Activated CD4-positive, alpha-beta memory T cell treated with anti-CD3 and anti-CD28 coated beads for 36 hours (primary cell): ENCODE measurements at regions not wholly inside any gene's neighbourhood (a gene's known extent, or its start where the extent isn't known, plus 50 kb on each side); places are given as distances from the start of the nearest gene placed in this dataset.
A peak's percentile ranks its signal among the peaks of the same experiment; 100 is the strongest.

ENCODE experiments used
- CTCF ChIA-PET: fragments of 350-600 bp; sonication (Branson Sonifier 250); formaldehyde crosslinking; loops from one replicate; lab custom pipeline; 2021; ENCODE audit warnings: antibody characterized with exemption, inconsistent platforms; lab: Charles Lee
- POLR2A ChIA-PET: fragments of 350-600 bp; sonication (Branson Sonifier 250); formaldehyde crosslinking; loops from one replicate; lab custom pipeline; 2021; ENCODE audit warnings: antibody characterized with exemption; lab: Charles Lee
- DNase-seq: peaks from one replicate; pipeline ENCODE4 v3.0.0-alpha.2; 2020
- H3K27ac Mint-ChIP-seq: one replicate; pipeline ENCODE4 v1.8.0; 2021; ENCODE audit warnings: mixed read lengths
- H3K27me3 Mint-ChIP-seq: one replicate; pipeline ENCODE4 v1.8.0; 2021; ENCODE audit warnings: mixed read lengths
- H3K36me3 Mint-ChIP-seq: one replicate; pipeline ENCODE4 v1.8.0; 2021; ENCODE audit warnings: mixed read lengths
- H3K4me1 Mint-ChIP-seq: one replicate; pipeline ENCODE4 v1.8.0; 2021; ENCODE audit warnings: low read depth, mixed read lengths
- H3K4me3 Mint-ChIP-seq: one replicate; pipeline ENCODE4 v1.8.0; 2021; ENCODE audit warnings: mild to moderate bottlenecking, mixed read lengths
- H3K9me3 Mint-ChIP-seq: one replicate; pipeline ENCODE4 v1.8.0; 2021; ENCODE audit warnings: mixed read lengths
- intact Hi-C: fragments of 100-400 bp; cut with micrococcal nuclease; formaldehyde crosslinking; loops from one replicate; pipeline ENCODE4 v1.15.1; 2023

DNA sequence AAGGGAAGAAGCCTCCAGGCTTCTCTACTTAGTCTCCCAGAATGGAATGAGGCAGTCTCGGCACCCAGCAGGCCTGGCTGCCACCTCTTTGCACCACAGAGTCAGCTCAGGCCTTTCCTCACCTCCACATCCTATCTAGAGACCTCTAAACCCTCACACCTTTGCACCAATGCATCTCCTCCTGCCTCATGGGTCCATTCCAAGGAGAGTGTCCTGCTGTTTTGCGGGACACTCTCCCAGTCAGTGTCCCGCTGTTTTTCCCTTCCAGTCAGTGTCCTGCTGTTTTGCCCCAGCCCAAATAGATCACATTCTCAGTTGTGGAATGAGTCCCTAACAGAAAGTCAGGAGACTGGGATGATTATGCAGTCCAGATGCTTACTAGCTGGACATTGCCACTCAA is 185.6 kb upstream of the CAMK1G start:
- Mint-ChIP-seq H3K27me3 (peaks cover 9% of the 10 kb centered on the region), H3K9me3 (no peaks in the 10 kb centered on the region), H3K4me1 (no peaks in the 10 kb centered on the region), H3K36me3 (no peaks in the 10 kb centered on the region), H3K27ac (no peak overlapping the region), H3K4me3 (no peak overlapping the region)
- ChIA-PET POLR2A (no interaction called here), CTCF (no interaction called here)
- DNase-seq: no peak
- intact Hi-C loops: no loop called here

DNA sequence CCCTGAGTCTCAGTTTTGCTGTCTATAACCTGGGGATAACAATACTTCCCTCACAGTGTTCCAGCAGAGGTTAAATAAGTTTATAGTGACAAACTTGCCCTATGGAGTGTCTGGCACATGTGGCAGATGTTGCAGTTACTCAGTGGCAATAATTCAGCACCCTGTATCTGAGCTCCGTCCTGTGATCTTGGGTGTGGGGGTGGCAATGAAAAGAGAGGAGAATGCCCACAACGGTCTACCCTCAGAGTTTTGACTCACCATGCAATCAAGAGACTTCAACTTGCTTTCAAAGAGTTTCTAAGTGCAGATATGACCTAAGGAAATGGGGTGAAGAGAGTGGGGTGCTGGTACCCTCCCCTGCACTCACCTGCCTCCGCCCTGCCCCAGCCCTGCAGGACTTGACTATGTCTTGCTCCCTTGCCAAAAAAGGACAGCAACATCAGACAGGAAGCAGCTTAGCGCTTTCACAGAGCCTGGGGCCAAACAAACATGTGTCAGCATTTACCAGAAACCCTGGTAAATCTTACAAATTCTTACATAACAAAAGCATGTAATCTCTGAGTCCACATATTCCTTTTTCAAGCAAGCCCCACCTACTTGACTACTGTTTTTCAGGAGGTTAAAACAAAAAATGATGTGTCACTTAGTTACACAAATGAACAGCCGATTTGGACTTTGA is 185.1 kb upstream of the CAMK1G start:
- POLR2A ChIA-PET: no interaction called here
- no peaks in the 10 kb centered on the region for H3K4me1 Mint-ChIP-seq
- H3K27ac Mint-ChIP-seq: no peak overlapping the region
- peak; percentile 10 for DNase-seq
- H3K4me3 Mint-ChIP-seq: no peak overlapping the region
- CTCF ChIA-PET: interaction anchor here (0.6 kb wide), 1 partner anchor 330 kb away, joined by 3 read pairs; no protein-coding TSS in a partner anchor
- intact Hi-C loops: no loop called here
- H3K27me3 Mint-ChIP-seq: peaks cover 9% of the 10 kb centered on the region
- no peaks in the 10 kb centered on the region for H3K36me3 Mint-ChIP-seq
- no peaks in the 10 kb centered on the region for H3K9me3 Mint-ChIP-seq

DNA sequence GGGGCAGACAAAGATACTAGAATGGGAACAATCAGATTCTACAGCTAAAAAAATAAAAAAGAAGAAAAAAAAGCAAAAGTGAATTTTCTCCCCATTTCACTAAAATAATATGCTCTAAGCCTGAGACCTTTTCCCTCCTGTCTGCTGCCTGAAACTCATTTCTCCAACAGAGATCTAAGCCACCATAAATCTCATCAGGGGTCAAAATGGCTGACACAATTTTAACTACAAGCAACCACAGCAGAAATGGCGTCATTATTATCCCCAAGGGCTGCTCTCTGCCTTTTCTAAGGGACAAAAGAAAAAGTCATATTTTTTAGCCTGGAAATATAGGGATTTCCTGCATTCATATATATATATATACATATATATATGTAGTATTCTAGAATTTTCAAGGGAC is 183.7 kb upstream of the CAMK1G start:
- no peak overlapping the region for H3K27ac Mint-ChIP-seq
- no peak overlapping the region for H3K4me3 Mint-ChIP-seq
- ChIA-PET POLR2A (no interaction called here), CTCF (interaction anchor here (0.6 kb wide), 1 partner anchor 46 kb away, joined by 3 read pairs; no protein-coding TSS in a partner anchor)
- no peaks in the 10 kb centered on the region for H3K36me3 Mint-ChIP-seq
- intact Hi-C loops: no loop called here
- no peaks in the 10 kb centered on the region for H3K4me1 Mint-ChIP-seq
- no peaks in the 10 kb centered on the region for H3K9me3 Mint-ChIP-seq
- DNase-seq: no peak
- H3K27me3 Mint-ChIP-seq: peaks cover 7% of the 10 kb centered on the region

DNA sequence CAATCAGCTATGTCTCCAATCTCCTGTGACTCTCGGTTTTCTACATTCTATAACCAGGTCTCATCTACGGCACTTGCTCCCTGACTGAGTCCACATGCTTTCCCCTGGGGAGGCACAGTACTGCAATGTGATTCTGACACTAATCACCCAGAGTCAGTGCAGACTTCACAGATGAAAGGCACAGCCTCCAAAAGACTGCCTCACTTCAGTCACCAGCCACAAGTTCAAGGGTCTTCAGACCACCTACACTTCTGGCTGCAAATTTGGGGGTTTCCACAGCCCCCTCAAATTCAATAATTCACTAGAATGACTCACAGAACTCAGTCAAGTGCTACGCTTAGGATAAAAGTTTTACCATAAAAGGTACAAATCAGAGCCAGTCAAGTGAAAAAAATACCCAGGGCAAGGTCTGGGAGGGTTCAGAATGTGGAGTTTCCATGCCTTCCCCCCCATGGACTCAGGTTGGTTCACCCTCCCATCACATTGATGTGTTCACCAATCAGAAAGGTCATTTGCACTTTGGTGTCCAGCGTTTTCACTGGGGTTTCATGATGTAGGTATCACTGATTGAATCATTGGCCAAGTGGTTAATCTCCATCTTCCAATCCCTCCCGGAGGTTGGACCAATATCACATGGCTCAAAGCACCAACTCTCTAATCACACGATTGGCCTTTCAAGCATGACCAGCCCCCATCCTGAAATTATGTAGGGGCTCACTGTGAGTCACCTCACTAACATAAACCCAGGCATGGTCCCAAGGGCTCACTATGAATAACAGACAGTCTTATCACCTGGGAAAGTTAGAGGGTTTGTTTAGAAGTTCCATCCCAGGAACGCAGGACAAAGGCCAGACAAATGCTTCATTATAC is 182.9 kb upstream of the CAMK1G start:
- DNase-seq: no peak
- intact Hi-C loops: no loop called here
- CTCF ChIA-PET: no interaction called here
- Mint-ChIP-seq H3K4me3 (no peak overlapping the region), H3K27me3 (peaks cover 6% of the 10 kb centered on the region), H3K27ac (no peak overlapping the region), H3K9me3 (no peaks in the 10 kb centered on the region), H3K4me1 (no peaks in the 10 kb centered on the region), H3K36me3 (no peaks in the 10 kb centered on the region)
- POLR2A ChIA-PET: no interaction called here

DNA sequence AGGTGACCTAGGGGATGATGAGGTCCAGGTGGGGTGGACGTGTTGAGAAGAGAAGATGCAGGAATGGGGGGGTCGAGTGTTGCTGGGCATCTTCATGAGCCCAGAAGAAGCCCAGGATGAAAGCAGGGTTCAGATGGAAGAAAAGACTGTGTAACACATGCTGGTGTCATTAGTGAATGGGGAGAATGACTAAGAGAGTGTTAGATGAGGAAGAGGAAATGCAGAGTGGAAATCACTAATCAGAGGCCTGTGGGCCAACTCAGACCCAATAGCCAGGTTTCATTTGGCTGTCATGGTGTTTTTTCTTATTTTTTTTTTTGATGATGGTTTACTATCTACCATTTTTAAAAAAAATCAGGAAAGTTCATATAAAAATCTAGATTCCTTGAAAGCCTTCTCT is 180.8 kb upstream of the CAMK1G start:
- no peaks in the 10 kb centered on the region for H3K4me1 Mint-ChIP-seq

DNA sequence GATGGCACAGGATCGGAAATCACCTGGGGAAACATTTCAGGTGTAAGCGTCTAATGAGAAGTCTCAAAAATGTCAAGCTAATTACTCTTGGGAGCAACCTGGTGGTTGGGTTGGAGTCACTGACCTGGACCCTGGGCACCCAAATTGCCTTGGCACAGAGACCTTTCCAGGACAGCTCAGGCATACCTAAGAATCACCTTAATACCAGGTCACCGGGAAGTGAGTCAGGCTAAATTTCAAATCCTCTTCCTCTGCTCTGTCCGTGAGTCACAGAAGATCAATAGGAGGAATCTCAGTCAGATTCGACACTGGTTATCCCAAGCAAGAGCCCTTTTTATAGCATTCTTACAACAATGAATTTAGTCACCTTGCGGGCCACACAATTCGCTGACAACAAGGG is 179.6 kb upstream of the CAMK1G start:
- H3K4me3 Mint-ChIP-seq: no peak overlapping the region
- CTCF ChIA-PET: no interaction called here
- POLR2A ChIA-PET: no interaction called here
- no peak for DNase-seq
- intact Hi-C loops: no loop called here
- no peak overlapping the region for H3K27ac Mint-ChIP-seq
- no peaks in the 10 kb centered on the region for H3K36me3 Mint-ChIP-seq
- H3K27me3 Mint-ChIP-seq: peaks cover 9% of the 10 kb centered on the region
- H3K4me1 Mint-ChIP-seq: no peaks in the 10 kb centered on the region
- H3K9me3 Mint-ChIP-seq: no peaks in the 10 kb centered on the region

More for the DNA sequence above, 180.8 kb upstream of the CAMK1G start:
- Mint-ChIP-seq H3K9me3 (no peaks in the 10 kb centered on the region), H3K4me3 (no peak overlapping the region), H3K27me3 (peaks cover 9% of the 10 kb centered on the region), H3K36me3 (no peaks in the 10 kb centered on the region), H3K27ac (no peak overlapping the region)
- no peak for DNase-seq
- intact Hi-C loops: no loop called here
- CTCF ChIA-PET: no interaction called here
- POLR2A ChIA-PET: no interaction called here

DNA sequence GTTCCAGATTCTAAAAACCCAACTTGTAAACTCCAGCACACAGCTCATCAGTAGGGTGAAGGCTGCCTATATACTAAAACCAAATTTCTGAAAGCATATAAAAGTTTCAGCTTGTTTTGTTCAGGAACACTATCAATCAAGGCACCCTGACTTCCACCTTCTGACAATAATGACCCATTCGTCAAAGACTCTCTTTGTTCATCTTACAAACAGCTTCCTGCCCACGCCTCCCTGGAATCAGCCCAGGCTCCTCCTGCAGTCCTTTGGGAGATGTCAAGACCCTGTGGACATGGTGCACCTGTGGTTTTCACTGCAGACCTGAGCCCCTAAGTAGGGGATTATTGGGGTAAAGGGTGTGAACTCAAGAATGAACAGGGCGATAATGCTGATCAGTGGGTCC is 178.9 kb upstream of the CAMK1G start:
- POLR2A ChIA-PET: no interaction called here
- no peaks in the 10 kb centered on the region for H3K9me3 Mint-ChIP-seq
- H3K4me1 Mint-ChIP-seq: no peaks in the 10 kb centered on the region
- no peak overlapping the region for H3K27ac Mint-ChIP-seq
- no peak for DNase-seq
- H3K36me3 Mint-ChIP-seq: no peaks in the 10 kb centered on the region
- H3K4me3 Mint-ChIP-seq: no peak overlapping the region
- intact Hi-C loops: no loop called here
- peaks cover 10% of the 10 kb centered on the region for H3K27me3 Mint-ChIP-seq
- CTCF ChIA-PET: no interaction called here

DNA sequence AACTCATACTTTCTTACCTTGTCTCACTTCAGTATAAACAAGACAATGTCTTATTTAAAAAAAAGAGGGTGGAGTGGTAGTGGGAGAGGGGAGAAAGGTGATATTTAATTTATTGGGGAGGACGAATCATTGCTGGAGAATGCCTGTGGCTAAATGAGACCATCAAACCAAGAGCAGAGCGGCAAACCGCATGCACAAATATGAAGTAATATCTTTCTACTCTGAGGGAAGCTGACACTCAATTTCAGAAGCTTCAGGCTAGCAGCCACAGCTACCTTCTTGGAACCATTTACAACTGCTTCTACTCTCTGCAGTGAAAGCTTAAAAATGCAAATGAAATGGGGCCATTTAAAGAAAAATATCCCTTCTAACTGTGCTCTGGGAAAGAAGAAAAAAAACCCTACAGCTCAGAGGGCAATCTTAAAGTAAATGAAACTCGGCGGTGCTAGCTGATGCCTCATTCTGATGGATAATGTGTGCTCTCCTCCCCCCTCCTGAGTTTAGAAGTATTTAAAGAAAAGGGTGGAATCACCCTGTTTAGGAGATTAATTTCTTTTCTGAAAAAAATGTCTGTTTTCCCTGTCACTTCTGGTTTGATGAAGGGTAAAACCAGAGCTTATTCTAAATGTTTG is 178.2 kb upstream of the CAMK1G start:
- intact Hi-C loops: no loop called here
- Mint-ChIP-seq H3K9me3 (no peaks in the 10 kb centered on the region), H3K4me3 (no peak overlapping the region), H3K27ac (no peak overlapping the region), H3K27me3 (peaks cover 10% of the 10 kb centered on the region), H3K4me1 (no peaks in the 10 kb centered on the region), H3K36me3 (no peaks in the 10 kb centered on the region)
- DNase-seq: no peak
- CTCF ChIA-PET: no interaction called here
- POLR2A ChIA-PET: no interaction called here

DNA sequence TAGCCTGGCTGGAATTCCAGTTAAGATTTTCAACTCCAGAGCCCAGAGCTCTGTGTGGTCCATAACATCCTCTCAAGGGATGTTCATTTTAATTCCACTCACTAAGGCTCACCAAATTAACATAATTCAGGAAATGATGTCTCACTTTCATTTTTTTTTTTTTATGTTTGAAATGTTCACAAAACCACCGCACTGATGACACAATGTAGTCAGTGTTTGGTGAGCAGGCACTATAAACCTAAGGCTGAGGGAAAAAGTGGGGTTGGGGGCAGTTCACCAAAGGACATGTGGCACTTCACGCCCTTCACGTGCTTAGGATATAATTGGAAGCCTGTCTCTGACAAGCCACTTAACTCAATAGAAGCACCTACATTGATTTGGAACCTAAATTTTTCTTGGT is 177.3 kb upstream of the CAMK1G start:
- H3K27ac Mint-ChIP-seq: no peak overlapping the region
- no peak for DNase-seq
- CTCF ChIA-PET: no interaction called here
- H3K4me1 Mint-ChIP-seq: no peaks in the 10 kb centered on the region
- intact Hi-C loops: no loop called here
- H3K27me3 Mint-ChIP-seq: peaks cover 10% of the 10 kb centered on the region
- H3K9me3 Mint-ChIP-seq: no peaks in the 10 kb centered on the region
- no peaks in the 10 kb centered on the region for H3K36me3 Mint-ChIP-seq
- H3K4me3 Mint-ChIP-seq: no peak overlapping the region
- POLR2A ChIA-PET: no interaction called here

DNA sequence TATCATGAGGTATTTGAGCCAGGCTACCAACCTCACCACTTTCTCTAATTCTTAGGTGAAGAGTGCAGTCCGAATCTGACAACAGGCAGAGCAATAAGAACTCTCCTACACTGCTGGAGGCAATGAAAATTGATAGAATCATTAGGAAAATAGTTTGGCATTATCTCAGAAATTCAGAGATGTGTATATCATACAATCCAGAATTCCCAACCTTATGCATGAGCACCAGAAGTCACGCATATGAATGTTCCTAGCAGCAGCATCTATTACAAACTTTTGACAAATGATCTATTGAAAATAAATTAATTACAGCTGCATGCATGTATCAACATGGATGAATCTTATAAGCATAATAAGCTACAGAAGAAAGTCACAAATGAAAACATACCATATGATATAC is 176.9 kb upstream of the CAMK1G start:
- intact Hi-C loops: no loop called here
- ChIA-PET POLR2A (no interaction called here), CTCF (no interaction called here)
- Mint-ChIP-seq H3K27me3 (peaks cover 14% of the 10 kb centered on the region), H3K27ac (no peak overlapping the region), H3K9me3 (no peaks in the 10 kb centered on the region), H3K36me3 (no peaks in the 10 kb centered on the region), H3K4me1 (no peaks in the 10 kb centered on the region), H3K4me3 (no peak overlapping the region)
- no peak for DNase-seq

DNA sequence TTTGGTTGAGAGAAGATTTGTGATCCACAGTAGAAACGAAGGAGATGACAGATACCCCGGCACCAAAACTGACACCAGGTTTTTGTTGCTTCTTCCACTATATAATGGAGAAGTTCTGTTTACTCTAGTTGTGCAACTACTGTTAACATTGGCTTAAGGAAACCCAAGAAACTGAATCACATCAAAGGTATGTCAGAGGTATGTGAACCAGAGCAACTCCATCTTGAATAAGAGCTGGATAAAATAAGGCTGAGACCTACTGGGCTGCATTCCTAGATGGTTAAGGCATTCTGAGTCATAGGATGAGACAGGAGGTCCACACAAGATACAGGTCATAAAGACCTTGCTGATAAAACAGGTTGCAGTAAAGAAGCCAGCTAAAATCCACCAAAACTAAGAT is 173.7 kb upstream of the CAMK1G start:
- no peaks in the 10 kb centered on the region for H3K36me3 Mint-ChIP-seq
- H3K27me3 Mint-ChIP-seq: peaks cover 25% of the 10 kb centered on the region
- no peak overlapping the region for H3K4me3 Mint-ChIP-seq
- no peaks in the 10 kb centered on the region for H3K4me1 Mint-ChIP-seq
- intact Hi-C loops: no loop called here
- no peak for DNase-seq
- ChIA-PET POLR2A (no interaction called here), CTCF (no interaction called here)
- H3K27ac Mint-ChIP-seq: no peak overlapping the region
- H3K9me3 Mint-ChIP-seq: no peaks in the 10 kb centered on the region

DNA sequence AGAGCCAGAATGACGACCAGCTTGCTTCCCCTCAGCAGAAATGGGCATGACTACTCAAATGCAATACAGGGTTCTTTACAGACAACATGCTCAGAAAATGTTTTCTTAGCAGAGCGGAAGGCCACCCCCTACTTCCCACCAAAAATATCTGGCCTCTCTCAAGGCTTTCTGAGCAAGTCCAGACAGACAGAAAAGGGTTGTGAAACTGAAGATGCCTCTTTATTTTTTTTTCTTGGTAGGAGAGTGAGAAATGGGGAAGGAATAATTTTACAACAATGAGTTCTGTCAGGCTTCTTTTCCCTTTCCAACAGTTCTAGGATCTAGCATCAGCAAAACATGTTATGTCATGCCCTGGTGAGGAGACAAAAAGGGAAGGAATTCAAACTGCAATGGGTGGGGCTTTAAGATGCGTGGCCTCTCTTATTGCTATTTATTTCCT is 172.0 kb upstream of the CAMK1G start:
- peaks cover 31% of the 10 kb centered on the region for H3K27me3 Mint-ChIP-seq
- no peak for DNase-seq
- no peaks in the 10 kb centered on the region for H3K4me1 Mint-ChIP-seq
- H3K27ac Mint-ChIP-seq: no peak overlapping the region
- CTCF ChIA-PET: no interaction called here
- intact Hi-C loops: no loop called here
- H3K9me3 Mint-ChIP-seq: no peaks in the 10 kb centered on the region
- POLR2A ChIA-PET: no interaction called here
- no peak overlapping the region for H3K4me3 Mint-ChIP-seq
- H3K36me3 Mint-ChIP-seq: no peaks in the 10 kb centered on the region
